A549 (cell line): ENCODE measurements at regions not wholly inside any gene's neighbourhood (a gene's known extent, or its start where the extent isn't known, plus 50 kb on each side); places are given as distances from the start of the nearest gene placed in this dataset.

Experiments
- ATAC-seq, 2 experiments: fragments of 200-7000 bp in 1 of 2; fragments of >200 bp in 1 of 2; cut with Nextera tagmentation in 1 of 2; cut with Tn5 transposase in 1 of 2; 3 replicates each; pipeline versions ENCODE4 v1.8.0 to v1.9.1; 2018 to 2020; ENCODE audit warnings: mild to moderate bottlenecking in 1 of 2, moderate library complexity in 1 of 2
- CTCF ChIA-PET: fragments of 300-600 bp; sonication (Branson Sonifier 250); formaldehyde crosslinking; extraction: SDS; loops from one replicate; lab custom pipeline; 2021; ENCODE audit warnings: antibody characterized with exemption, inconsistent platforms; lab: Yijun Ruan, JAX
- POLR2A ChIA-PET: fragments of 350-600 bp; formaldehyde crosslinking; extraction: SDS; loops from one replicate; lab custom pipeline; 2021; ENCODE audit warnings: antibody characterized with exemption, inconsistent platforms; lab: Yijun Ruan, JAX
- DNase-seq, 2 experiments: peaks; one replicate each; pipeline versions ENCODE4 v3.0.0 to v3.0.0-alpha.2; 2011 to 2016; ENCODE audit warnings: low read depth in 1 of 2, low spot score in 1 of 2
- FAIRE-seq: peaks from 2 replicates; lab custom pipeline; 2011; peaks lifted over from hg19 to GRCh38; lab: Jason Lieb, UNC
- H3K27ac ChIP-seq, 2 experiments: fragments of >200 bp; sonication (Bioruptor Twin); formaldehyde crosslinking; 3 replicates each; pipeline ENCODE4 v1.5.1; 2016 to 2017
- H3K4me1 ChIP-seq: fragments of >200 bp; sonication (Bioruptor Twin); formaldehyde crosslinking; 3 replicates; pipeline ENCODE4 v1.6.1; 2016
- H3K4me2 ChIP-seq: fragments of >200 bp; sonication (Bioruptor Twin); formaldehyde crosslinking; 3 replicates; pipeline ENCODE4 v1.6.1; 2016
- H3K4me3 ChIP-seq: fragments of >200 bp; sonication (Bioruptor Twin); formaldehyde crosslinking; 3 replicates; pipeline ENCODE4 v1.5.1; 2016
- H3K9me3 ChIP-seq: fragments of >200 bp; sonication (Bioruptor Twin); formaldehyde crosslinking; 3 replicates; pipeline ENCODE4 v1.6.1; 2016
- ATOH8 ChIP-seq: fragments of 250-450 bp; sonication (Bioruptor Pico); IDR thresholded peaks from 2 replicates; pipeline ENCODE4 v1.5.0; 2020; ENCODE audit warnings: low read depth, mild to moderate bottlenecking, moderate library complexity
- CTCF ChIP-seq: fragments of >200 bp; sonication (Bioruptor Twin); formaldehyde crosslinking; IDR thresholded peaks from 3 replicates; pipeline ENCODE4 v1.5.1; 2016
- E2F6 ChIP-seq: IDR thresholded peaks from 2 replicates; pipeline ENCODE4 v1.6.1; 2012; ENCODE audit warnings: low read depth, borderline replicate concordance
- ELK1 ChIP-seq: fragments of 150-350 bp; IDR thresholded peaks from 2 replicates; pipeline ENCODE4 v1.6.1; 2014; ENCODE audit warnings: low read depth, mild to moderate bottlenecking, low read length
- FOSB ChIP-seq: fragments of 250-450 bp; sonication (Bioruptor Pico); IDR thresholded peaks from 2 replicates; pipeline ENCODE4 v1.5.0; 2020; ENCODE audit warnings: mild to moderate bottlenecking, moderate library complexity
- HEYL ChIP-seq: fragments of 250-450 bp; sonication (Bioruptor Pico); IDR thresholded peaks from 2 replicates; pipeline ENCODE4 v1.8.0; 2021; ENCODE audit warnings: mild to moderate bottlenecking, moderate library complexity
- HOXB13 ChIP-seq: fragments of 250-450 bp; sonication (Bioruptor Pico); IDR thresholded peaks from 2 replicates; pipeline ENCODE4 v1.5.0; 2020; ENCODE audit warnings: low read depth, mild to moderate bottlenecking, moderate library complexity
- JUN ChIP-seq, 2 experiments: fragments of >200 bp; sonication (Bioruptor Twin); formaldehyde crosslinking; IDR thresholded peaks; 2 replicates in 1 of 2; 3 replicates in 1 of 2; pipeline ENCODE4 v1.6.1; 2016 to 2017
- JUNB ChIP-seq: fragments of >200 bp; sonication (Bioruptor Twin); formaldehyde crosslinking; IDR thresholded peaks from 2 replicates; pipeline ENCODE4 v1.6.1; 2016
- KDM1A ChIP-seq: fragments of 200-600 bp; sonication (generic); IDR thresholded peaks from 2 replicates; pipeline ENCODE4 v1.6.1; 2016; ENCODE audit warnings: low read depth, mild to moderate bottlenecking
- NFE2L2 ChIP-seq: fragments of 150-350 bp; conservative IDR thresholded peaks from 2 replicates; pipeline ENCODE4 v1.6.1; 2014; ENCODE audit warnings: low read length
- NPAS2 ChIP-seq: fragments of 250-450 bp; sonication (Bioruptor Pico); IDR thresholded peaks from 2 replicates; pipeline ENCODE4 v1.8.0; 2022; ENCODE audit warnings: mild to moderate bottlenecking, moderate library complexity, borderline replicate concordance
- POLR2AphosphoS2 ChIP-seq: conservative IDR thresholded peaks from 2 replicates; pipeline ENCODE4 v1.6.1; 2012; ENCODE audit warnings: low read length, improper control_type of control experiment, inconsistent platforms
- RAD21 ChIP-seq, 2 experiments: fragments of >200 bp in 1 of 2; sonication (Bioruptor Twin) in 1 of 2; formaldehyde crosslinking in 1 of 2; IDR thresholded peaks in 1 of 2; conservative IDR thresholded peaks in 1 of 2; 2 replicates in 1 of 2; 3 replicates in 1 of 2; pipeline ENCODE4 v1.6.1; 2012 to 2018; ENCODE audit warnings: inconsistent platforms in 1 of 2
- REST ChIP-seq: fragments of 200-600 bp; sonication (generic); IDR thresholded peaks from 2 replicates; pipeline ENCODE4 v1.6.1; 2016; ENCODE audit warnings: antibody characterized with exemption, mild to moderate bottlenecking, moderate library complexity
- RFX5 ChIP-seq: fragments of 450-650 bp; IDR thresholded peaks from 2 replicates; pipeline ENCODE4 v1.7.1; 2014; ENCODE audit warnings: antibody characterized with exemption, mild to moderate bottlenecking, moderate library complexity
- RNF2 ChIP-seq: fragments of 200-600 bp; sonication (generic); IDR thresholded peaks from 2 replicates; pipeline ENCODE4 v1.6.1; 2016; ENCODE audit warnings: low read depth, mild to moderate bottlenecking, antibody characterized with exemption, moderate library complexity, borderline replicate concordance
- TFCP2L1 ChIP-seq: fragments of 250-450 bp; sonication (Bioruptor Pico); IDR thresholded peaks from 2 replicates; pipeline ENCODE4 v1.5.0; 2021; ENCODE audit warnings: mild to moderate bottlenecking
- TP53 ChIP-seq: fragments of 250-450 bp; sonication (Bioruptor Pico); IDR thresholded peaks from 2 replicates; pipeline ENCODE4 v1.5.0; 2021; ENCODE audit warnings: mild to moderate bottlenecking, moderate library complexity
- ZSCAN20 ChIP-seq: fragments of 250-450 bp; sonication (Bioruptor Pico); IDR thresholded peaks from 2 replicates; pipeline ENCODE4 v1.8.0; 2022; ENCODE audit warnings: mild to moderate bottlenecking, moderate library complexity
- WGBS: methylation state at CpG from one replicate; pipeline ENCODE4 v1.1.6; 2017; ENCODE audit errors: missing lambda C conversion rate; 5-methylcytosine and 5-hydroxymethylcytosine counted together
- TF ChIP-seq, protein P1 (sequence below): IDR thresholded peaks from 2 replicates; pipeline ENCODE4 v1.6.1; 2012

DNA sequence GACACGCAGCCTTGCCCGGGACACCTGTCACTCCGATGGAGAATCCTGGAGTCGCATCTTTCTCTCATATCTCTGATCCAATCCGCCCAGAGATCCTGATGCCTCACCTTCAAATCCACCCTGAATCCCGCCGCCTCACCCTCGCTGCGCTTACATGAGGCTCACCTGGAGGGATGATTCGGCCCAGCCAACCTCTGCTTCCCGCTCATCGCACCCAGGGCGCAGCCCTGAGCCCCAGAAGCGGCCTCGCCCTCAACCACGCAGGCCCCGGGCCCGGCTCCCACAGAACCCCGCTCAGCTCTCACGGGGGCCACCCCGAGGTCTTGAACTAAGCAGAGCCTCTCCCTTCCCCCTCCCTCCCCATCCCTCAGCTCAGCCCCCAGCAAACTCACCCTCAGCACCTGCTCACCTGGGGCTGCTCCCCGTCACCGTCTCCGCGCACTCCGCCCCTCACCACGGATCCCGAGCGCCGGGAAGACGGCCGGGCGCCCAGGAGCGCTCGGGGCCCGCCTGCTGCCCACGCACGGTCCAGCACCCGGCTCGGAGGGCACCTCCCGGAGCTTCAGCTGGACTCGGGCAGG lies 160.0 kb downstream of the NDUFA10 start:
- ATAC-seq (0 out of 6 replicates have a peak, but pooled peaks of 1 of the 2 experiments have one; percentile 22), FAIRE-seq (no peak), DNase-seq (no peak)
- TF ChIP-seq TP53 (no peak), CTCF (no peak), NFE2L2 (no peak), KDM1A (no peak), ATOH8 (no peak)
- TF ChIP-seq, protein P1, sequence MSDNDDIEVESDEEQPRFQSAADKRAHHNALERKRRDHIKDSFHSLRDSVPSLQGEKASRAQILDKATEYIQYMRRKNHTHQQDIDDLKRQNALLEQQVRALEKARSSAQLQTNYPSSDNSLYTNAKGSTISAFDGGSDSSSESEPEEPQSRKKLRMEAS, result no peak
- ChIA-PET POLR2A (no interaction called here), CTCF (no interaction called here)
- no peak overlapping the region for H3K27ac ChIP-seq
- 94% methylated on average over 37 of the region's 42 CpGs for WGBS
- no peak overlapping the region for H3K4me2 ChIP-seq
- peaks cover 11% of the 10 kb centered on the region for H3K4me1 ChIP-seq
- H3K9me3 ChIP-seq, result peaks cover 9% of the 10 kb centered on the region
- no peak overlapping the region for H3K4me3 ChIP-seq

DNA sequence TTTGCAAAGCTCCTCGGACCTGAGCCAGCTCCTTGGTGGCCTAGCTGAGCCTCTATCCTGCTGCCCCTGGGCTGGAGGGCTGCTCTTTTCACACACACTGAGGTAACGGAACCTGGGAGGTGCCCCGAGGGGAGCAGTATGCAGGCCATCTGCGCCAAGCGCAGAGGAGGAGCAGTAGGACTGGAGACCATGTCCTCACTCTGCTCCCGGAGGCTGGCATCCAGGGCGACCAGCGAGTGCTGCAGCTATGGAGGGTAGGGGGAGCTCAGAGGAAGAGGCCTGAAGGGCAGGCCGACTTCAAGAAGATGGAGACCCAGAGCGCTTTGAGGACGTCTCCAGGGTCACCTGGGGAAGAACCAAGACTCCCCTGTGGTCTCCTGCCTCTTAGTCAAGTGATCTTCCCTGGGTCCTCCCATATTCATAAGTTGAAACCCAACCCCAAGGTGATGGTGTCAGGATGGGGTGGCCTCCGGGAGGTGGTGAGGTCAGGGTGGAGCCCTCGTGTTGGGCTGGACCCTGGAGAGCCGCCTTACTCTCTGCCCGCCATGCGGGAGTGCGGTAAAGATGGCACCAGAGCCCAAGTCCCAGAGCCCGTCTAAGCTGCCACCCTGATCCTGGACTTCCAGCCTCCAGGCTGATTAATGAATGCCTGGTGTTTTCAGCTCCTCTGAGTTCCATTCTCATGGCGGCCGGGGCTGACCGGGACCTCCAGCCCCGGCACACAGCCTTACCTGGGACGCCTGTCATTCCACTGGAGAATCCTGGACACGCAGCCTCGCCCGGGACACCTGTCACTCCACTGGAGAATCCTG lies 160.7 kb downstream of the NDUFA10 start:
- FAIRE-seq (no peak), ATAC-seq (peak; percentile 31 to 35; a peak in 3 of 6 replicates), DNase-seq (no peak)
- ChIA-PET CTCF (interaction anchor here (1.1 kb wide), 1 partner anchor 18 kb away, joined by 3 read pairs; no protein-coding TSS in a partner anchor), POLR2A (no interaction called here)
- Histone ChIP-seq H3K4me2 (no peak overlapping the region), H3K9me3 (peaks cover 9% of the 10 kb centered on the region), H3K4me1 (peaks cover 12% of the 10 kb centered on the region), H3K27ac (no peak overlapping the region), H3K4me3 (no peak overlapping the region)
- WGBS, result 80% methylated on average over 25 of the region's 26 CpGs
- no peak for TF ChIP-seq TFCP2L1 (CRISPR knock-in tag)

GRCh38 chr2:239862613-239863012 lies 162.5 kb downstream of the NDUFA10 start:
- DNase-seq (no peak), ATAC-seq (no peak), FAIRE-seq (no peak)
- Histone ChIP-seq H3K4me1 (peaks cover 12% of the 10 kb centered on the region), H3K27ac (no peak overlapping the region), H3K9me3 (peaks cover 3% of the 10 kb centered on the region; the same call in 1 of the 3 replicates), H3K4me3 (no peak overlapping the region), H3K4me2 (no peak overlapping the region)
- ChIA-PET CTCF (no interaction called here), POLR2A (no interaction called here)
- 65% methylated on average over 7 of the region's 7 CpGs for WGBS
- TF ChIP-seq HEYL (no peak), E2F6 (no peak), FOSB (CRISPR knock-in tag) (no peak), ZSCAN20 (CRISPR knock-in tag) (no peak), TFCP2L1 (CRISPR knock-in tag) (no peak), JUN (IDR thresholded peaks at IDR 0.05) (no peak), JUNB (no peak), RAD21 (conservative IDR thresholded peaks at IDR 0.05 in 1 of 2, IDR thresholded peaks at IDR 0.05 in 1 of 2) (no peak), REST (no peak), HOXB13 (no peak), POLR2AphosphoS2 (no peak), NPAS2 (CRISPR knock-in tag) (no peak), RFX5 (no peak), RNF2 (no peak), ELK1 (no peak)
